ENCODE measurements at regions not wholly inside any gene's neighbourhood (a gene's known extent, or its start where the extent isn't known, plus 50 kb on each side); places are given as distances from the start of the nearest gene placed in this dataset.

GRCh38 chr13:100854006-100854405 is 179.4 kb upstream of the TMTC4 start:
- H3K4me1 Mint-ChIP-seq (ENCODE audit: insufficient read depth, unreplicated experiment) = no peaks in the 10 kb centered on the region
- ChIA-PET POLR2A (no interaction called here), CTCF (no interaction called here)
- H3K4me3 Mint-ChIP-seq (ENCODE audit: unreplicated experiment) = no peak overlapping the region
- H3K9me3 Mint-ChIP-seq (ENCODE audit: unreplicated experiment) = no peaks in the 10 kb centered on the region
- H3K27ac Mint-ChIP-seq (ENCODE audit: low read depth, unreplicated experiment) = no peak overlapping the region
- intact Hi-C loops (cut with micrococcal nuclease) = no loop called here
- no TSS peak for BruUV-seq (replicated peaks)
- no peaks in the 10 kb centered on the region for H3K36me3 Mint-ChIP-seq (ENCODE audit: insufficient read depth, unreplicated experiment)
- DNase-seq (ENCODE audit: unreplicated experiment) = no peak
- H3K27me3 Mint-ChIP-seq (ENCODE audit: insufficient read depth, unreplicated experiment) = no peaks in the 10 kb centered on the region
- no peak for TF ChIP-seq CTCF (IDR thresholded peaks at IDR 0.05; ENCODE audit: unreplicated experiment)

GRCh38 chr13:100853434-100853833 is 178.8 kb upstream of the TMTC4 start:
- H3K27ac Mint-ChIP-seq (ENCODE audit: low read depth, unreplicated experiment) = no peak overlapping the region
- no peak for TF ChIP-seq CTCF (IDR thresholded peaks at IDR 0.05; ENCODE audit: unreplicated experiment)
- H3K4me3 Mint-ChIP-seq (ENCODE audit: unreplicated experiment) = no peak overlapping the region
- ChIA-PET CTCF (no interaction called here), POLR2A (no interaction called here)
- intact Hi-C loops (cut with micrococcal nuclease) = no loop called here
- BruUV-seq (replicated peaks) = no TSS peak
- no peaks in the 10 kb centered on the region for H3K9me3 Mint-ChIP-seq (ENCODE audit: unreplicated experiment)
- DNase-seq (ENCODE audit: unreplicated experiment) = no peak
- H3K4me1 Mint-ChIP-seq (ENCODE audit: insufficient read depth, unreplicated experiment) = no peaks in the 10 kb centered on the region
- H3K27me3 Mint-ChIP-seq (ENCODE audit: insufficient read depth, unreplicated experiment) = no peaks in the 10 kb centered on the region
- H3K36me3 Mint-ChIP-seq (ENCODE audit: insufficient read depth, unreplicated experiment) = no peaks in the 10 kb centered on the region

GRCh38 chr13:100852146-100852545 is 177.6 kb upstream of the TMTC4 start:
- Mint-ChIP-seq H3K4me3 (ENCODE audit: unreplicated experiment) (no peak overlapping the region), H3K27ac (ENCODE audit: low read depth, unreplicated experiment) (no peak overlapping the region), H3K36me3 (ENCODE audit: insufficient read depth, unreplicated experiment) (no peaks in the 10 kb centered on the region), H3K4me1 (ENCODE audit: insufficient read depth, unreplicated experiment) (no peaks in the 10 kb centered on the region), H3K9me3 (ENCODE audit: unreplicated experiment) (no peaks in the 10 kb centered on the region), H3K27me3 (ENCODE audit: insufficient read depth, unreplicated experiment) (no peaks in the 10 kb centered on the region)
- POLR2A ChIA-PET = no interaction called here
- BruUV-seq (replicated peaks) = no TSS peak
- TF ChIP-seq CTCF (IDR thresholded peaks at IDR 0.05; ENCODE audit: unreplicated experiment) = no peak
- no peak for DNase-seq (ENCODE audit: unreplicated experiment)
- CTCF ChIA-PET = interaction anchor here (0.6 kb wide), 1 partner anchor 26 kb away, joined by 3 read pairs; no protein-coding TSS in a partner anchor
- intact Hi-C loops (cut with micrococcal nuclease) = no loop called here

GRCh38 chr13:100848304-100848703 is 173.7 kb upstream of the TMTC4 start:
- H3K27me3 Mint-ChIP-seq (ENCODE audit: insufficient read depth, unreplicated experiment) = no peaks in the 10 kb centered on the region
- H3K4me3 Mint-ChIP-seq (ENCODE audit: unreplicated experiment) = no peak overlapping the region
- H3K36me3 Mint-ChIP-seq (ENCODE audit: insufficient read depth, unreplicated experiment) = no peaks in the 10 kb centered on the region
- TF ChIP-seq CTCF (IDR thresholded peaks at IDR 0.05; ENCODE audit: unreplicated experiment) = no peak
- CTCF ChIA-PET = no interaction called here
- H3K4me1 Mint-ChIP-seq (ENCODE audit: insufficient read depth, unreplicated experiment) = no peaks in the 10 kb centered on the region
- intact Hi-C loops (cut with micrococcal nuclease) = no loop called here
- H3K9me3 Mint-ChIP-seq (ENCODE audit: unreplicated experiment) = no peaks in the 10 kb centered on the region
- DNase-seq (ENCODE audit: unreplicated experiment) = no peak
- no peak overlapping the region for H3K27ac Mint-ChIP-seq (ENCODE audit: low read depth, unreplicated experiment)
- BruUV-seq (replicated peaks) = no TSS peak
- POLR2A ChIA-PET = no interaction called here
